HCT116 (cell line): ENCODE measurements at regions not wholly inside any gene's neighbourhood (a gene's known extent, or its start where the extent isn't known, plus 50 kb on each side); places are given as distances from the start of the nearest gene placed in this dataset.

Source experiments
- ATAC-seq: fragments of 200-7000 bp; cut with Tn5 transposase; 2 replicates; pipeline ENCODE4 v1.9.1; 2020; ENCODE audit warnings: mild to moderate bottlenecking, moderate library complexity
- BruUV-seq: library from RNA; stranded (reverse); fragments of 400-500 nt; replicated peaks from 2 replicates; lab custom pipeline; 2021; lab: Mats Ljungman, UMichigan
- CTCF ChIA-PET: fragments of 300-600 bp; sonication (Branson Sonifier 250); formaldehyde crosslinking; loops from one replicate; lab custom pipeline; 2021; ENCODE audit warnings: antibody characterized with exemption; lab: Charles Lee
- POLR2A ChIA-PET: fragments of 300-600, 350-600 bp; sonication (Branson Sonifier 250); formaldehyde crosslinking; loops from one replicate; lab custom pipeline; 2021; ENCODE audit warnings: antibody characterized with exemption; lab: Charles Lee
- RAD21 ChIA-PET, 2 experiments: fragments of 300-600 bp; sonication (Branson Sonifier 250); formaldehyde crosslinking; loops; one replicate each; lab custom pipeline; 2023; ENCODE audit warnings: low total read pairs in 2 of 2; ENCODE audit not compliant: uncharacterized antibody in 2 of 2, unreplicated experiment in 2 of 2, low non-redundant PET in 1 of 2; lab: Charles Lee
- DNase-seq: peaks from one replicate; pipeline ENCODE4 v3.0.0-alpha.2; 2010; ENCODE audit warnings: low read depth, low spot score
- H2AFZ ChIP-seq: fragments of 200-600 bp; shearing (Covaris generic), sonication (generic); 2 replicates; pipeline ENCODE4 v1.6.1; 2017; ENCODE audit warnings: low read depth, mixed run types, mixed read lengths, antibody characterized with exemption, low read length; ENCODE audit not compliant: poor library complexity, severe bottlenecking
- H3K27ac ChIP-seq: 2 replicates; pipeline ENCODE4 v1.5.1; 2012; ENCODE audit warnings: low read depth, low read length
- H3K27me3 ChIP-seq: fragments of 200-600 bp; sonication (generic); 2 replicates; pipeline ENCODE4 v1.6.1; 2016; ENCODE audit warnings: mixed run types, low read length, mixed read lengths; ENCODE audit not compliant: insufficient read depth
- H3K36me3 ChIP-seq, 2 experiments: fragments of 200-500 bp in 1 of 2; fragments of 200-600 bp in 1 of 2; sonication (Bioruptor generic) in 1 of 2; sonication (generic) in 1 of 2; 2 replicates each; pipeline versions ENCODE4 v1.5.1 to v1.6.1; 2014 to 2016; ENCODE audit warnings: low read length in 2 of 2, inconsistent platforms in 1 of 2, mixed read lengths in 1 of 2, mixed run types in 1 of 2; ENCODE audit not compliant: insufficient read depth in 2 of 2, control insufficient read depth in 1 of 2
- H3K4me1 ChIP-seq, 2 experiments: fragments of 200-600 bp in 1 of 2; sonication (generic) in 1 of 2; 2 replicates each; pipeline versions ENCODE4 v1.5.1 to v1.6.1; 2012 to 2017; ENCODE audit warnings: low read length in 2 of 2, inconsistent platforms in 1 of 2, mild to moderate bottlenecking in 1 of 2, mixed read lengths in 1 of 2, mixed run types in 1 of 2, moderate library complexity in 1 of 2; ENCODE audit not compliant: insufficient read depth in 2 of 2, control insufficient read depth in 1 of 2
- H3K4me2 ChIP-seq: fragments of 200-600 bp; sonication (generic); 2 replicates; pipeline ENCODE4 v1.6.1; 2017; ENCODE audit warnings: mixed run types, low read length, mixed read lengths
- H3K4me3 ChIP-seq, 2 experiments: fragments of 200-600 bp in 1 of 2; sonication (generic) in 1 of 2; replicated peaks in 1 of 2; 2 replicates each; pipeline ENCODE4 v1.5.1; 2011 to 2016; ENCODE audit warnings: low read length in 2 of 2, control low read depth in 1 of 2, low read depth in 1 of 2, mild to moderate bottlenecking in 1 of 2, mixed read lengths in 1 of 2, mixed run types in 1 of 2
- H3K79me2 ChIP-seq: fragments of 200-600 bp; sonication (generic); 2 replicates; pipeline ENCODE4 v1.6.1; 2017; ENCODE audit warnings: mild to moderate bottlenecking, mixed run types, low read length, moderate library complexity, mixed read lengths; ENCODE audit not compliant: insufficient read depth
- H3K9ac ChIP-seq: fragments of 200-600 bp; sonication (generic); 2 replicates; pipeline ENCODE4 v1.6.1; 2016; ENCODE audit warnings: low read length, mixed read lengths
- H3K9me2 ChIP-seq: fragments of 200-600 bp; sonication (generic), shearing (Covaris generic); 2 replicates; pipeline ENCODE4 v1.6.1; 2017; ENCODE audit warnings: mixed run types, mild to moderate bottlenecking, moderate library complexity; ENCODE audit not compliant: insufficient read depth
- H3K9me3 ChIP-seq, 2 experiments: fragments of 200-500 bp in 1 of 2; fragments of 200-600 bp in 1 of 2; sonication (Bioruptor generic) in 1 of 2; sonication (generic) in 1 of 2; 2 replicates each; pipeline ENCODE4 v1.6.1; 2014 to 2017; ENCODE audit warnings: low read length in 2 of 2, mixed read lengths in 2 of 2, inconsistent platforms in 1 of 2, low read depth in 1 of 2, mild to moderate bottlenecking in 1 of 2, mixed run types in 1 of 2, moderate library complexity in 1 of 2; ENCODE audit not compliant: control insufficient read depth in 1 of 2, insufficient read depth in 1 of 2
- H4K20me1 ChIP-seq: fragments of 200-600 bp; sonication (generic), shearing (Covaris generic); 2 replicates; pipeline ENCODE4 v1.6.1; 2017; ENCODE audit warnings: mixed run types, mild to moderate bottlenecking, moderate library complexity; ENCODE audit not compliant: insufficient read depth
- CEBPB ChIP-seq: IDR thresholded peaks from 2 replicates; pipeline ENCODE4 v1.6.1; 2012; ENCODE audit warnings: low read depth
- CTCF ChIP-seq, 3 experiments: fragments of 200-600 bp in 1 of 3; sonication (generic) in 1 of 3; IDR thresholded peaks in 2 of 3; conservative IDR thresholded peaks in 1 of 3; 2 replicates each; pipeline ENCODE4 v1.5.1; 2012 to 2017; ENCODE audit warnings: low read depth in 2 of 3, low read length in 2 of 3, antibody characterized with exemption in 1 of 3, borderline replicate concordance in 1 of 3, control low read depth in 1 of 3, mild to moderate bottlenecking in 1 of 3, mixed read lengths in 1 of 3, mixed run types in 1 of 3, moderate library complexity in 1 of 3; ENCODE audit not compliant: insufficient read depth in 1 of 3
- EGR1 ChIP-seq: IDR thresholded peaks from 2 replicates; pipeline ENCODE4 v1.6.1; 2012; ENCODE audit warnings: low read depth
- ELF1 ChIP-seq: IDR thresholded peaks from 2 replicates; pipeline ENCODE4 v1.6.1; 2012; ENCODE audit warnings: low read depth, borderline replicate concordance
- EZH2 ChIP-seq: fragments of 200-600 bp; sonication (generic); IDR thresholded peaks from 2 replicates; pipeline ENCODE4 v1.6.1; 2017; ENCODE audit warnings: antibody characterized with exemption, mixed run types
- POLR2A ChIP-seq: IDR thresholded peaks from 2 replicates; pipeline ENCODE4 v1.7.0; 2011; ENCODE audit warnings: borderline replicate concordance; ENCODE audit not compliant: insufficient read depth, insufficient read length; ENCODE audit errors: extremely low read depth
- POLR2AphosphoS5 ChIP-seq: IDR thresholded peaks from 2 replicates; pipeline ENCODE4 v1.6.1; 2011; ENCODE audit warnings: mild to moderate bottlenecking, low read depth, low read length, moderate library complexity
- RAD21 ChIP-seq: IDR thresholded peaks from 2 replicates; pipeline ENCODE4 v1.6.1; 2012; ENCODE audit warnings: low read depth, mild to moderate bottlenecking
- REST ChIP-seq: IDR thresholded peaks from 2 replicates; pipeline ENCODE4 v1.6.1; 2012; ENCODE audit warnings: low read depth
- SIN3A ChIP-seq: IDR thresholded peaks from 2 replicates; pipeline ENCODE4 v1.6.1; 2012; ENCODE audit warnings: low read depth
- TCF7L2 ChIP-seq: IDR thresholded peaks from 2 replicates; pipeline ENCODE4 v1.7.0; 2011; ENCODE audit warnings: borderline replicate concordance, inconsistent platforms; ENCODE audit not compliant: insufficient read depth, insufficient read length; ENCODE audit errors: extremely low read depth
- ZBTB33 ChIP-seq: IDR thresholded peaks from 2 replicates; pipeline ENCODE4 v1.6.1; 2011; ENCODE audit warnings: mild to moderate bottlenecking, low read length, moderate library complexity; ENCODE audit not compliant: insufficient replicate concordance; ENCODE audit errors: extremely low read depth
- ZFX ChIP-seq: fragments of 450-650 bp; IDR thresholded peaks from 2 replicates; pipeline ENCODE4 v1.6.1; 2017
- intact Hi-C: fragments of 100-400 bp; cut with micrococcal nuclease; formaldehyde crosslinking; loops from 2 replicates; pipeline ENCODE4 v1.10.0; 2022

GRCh38 chr1:73180397-73181189 is 898.3 kb upstream of the NEGR1 start (continued):
- TF ChIP-seq EGR1: no peak
- no peak for TF ChIP-seq POLR2AphosphoS5
- no peak for TF ChIP-seq ZFX
- no peak for TF ChIP-seq RAD21

DNA sequence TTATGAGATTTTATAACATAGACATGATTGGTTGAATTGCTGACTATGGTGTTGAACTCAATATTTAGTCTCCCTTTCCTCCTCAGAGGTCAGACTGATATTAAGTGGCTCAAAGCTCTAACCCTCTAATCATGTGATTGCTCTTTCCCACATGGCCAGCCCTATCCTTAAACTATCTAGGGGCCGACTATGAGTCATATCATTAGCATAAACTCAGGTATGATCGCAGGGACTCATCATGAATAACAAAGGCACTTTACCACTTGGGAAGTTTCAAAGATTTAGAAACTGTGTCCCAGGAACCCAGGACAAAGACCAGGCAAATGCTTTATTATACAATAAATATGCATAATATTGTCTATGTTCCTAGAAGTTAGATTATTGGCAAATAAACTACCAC is 894.6 kb upstream of the NEGR1 start:
- no peak for TF ChIP-seq ELF1
- no peak for TF ChIP-seq ZBTB33
- no peak for TF ChIP-seq EZH2
- no peak for TF ChIP-seq SIN3A
- TF ChIP-seq CEBPB: no peak
- TF ChIP-seq RAD21: no peak
- no peak for TF ChIP-seq REST
- TF ChIP-seq CTCF (IDR thresholded peaks at IDR 0.05 in 2 of 3, conservative IDR thresholded peaks at IDR 0.05 in 1 of 3; ENCODE audit: borderline replicate concordance in 1 of 3, insufficient read depth in 1 of 3, low read depth in 2 of 3, low read length in 2 of 3): no peak
- no peak for TF ChIP-seq POLR2A
- no peak for TF ChIP-seq TCF7L2
- no peak for TF ChIP-seq POLR2AphosphoS5
- TF ChIP-seq EGR1: no peak
- Histone ChIP-seq H3K79me2 (no peaks in the 10 kb centered on the region), H3K4me3 (no peak overlapping the region), H3K27me3 (no peaks in the 10 kb centered on the region), H3K27ac (no peak overlapping the region), H3K4me2 (no peak overlapping the region), H2AFZ (no peak overlapping the region), H3K9ac (no peak overlapping the region), H4K20me1 (no peaks in the 10 kb centered on the region), H3K4me1 (no peaks in the 10 kb centered on the region), H3K9me2 (no peaks in the 10 kb centered on the region), H3K9me3 (peaks cover 3 to 11% of the 10 kb centered on the region in 2 experiments; a peak in 2 of 4 replicates), H3K36me3 (no peaks in the 10 kb centered on the region)
- ChIA-PET CTCF (no interaction called here), RAD21 (no interaction called here), POLR2A (no interaction called here)
- no peak for DNase-seq
- intact Hi-C loops: no loop called here
- no peak for ATAC-seq
- BruUV-seq: no TSS peak
